SJCRH30 (cell line): ENCODE measurements at regions not wholly inside any gene's neighbourhood (a gene's known extent, or its start where the extent isn't known, plus 50 kb on each side); places are given as distances from the start of the nearest gene placed in this dataset.

ENCODE experiments used
- DNase-seq, 2 experiments: peaks; one replicate each; pipeline ENCODE4 v3.0.0-alpha.2; 2015 to 2020
- H3K27ac ChIP-seq: fragments of 250-450 bp; sonication (Bioruptor Pico); 2 replicates; pipeline ENCODE4 v1.5.1; 2020; ENCODE audit warnings: mild to moderate bottlenecking, moderate library complexity
- H3K27me3 ChIP-seq: fragments of 250-450 bp; sonication (Bioruptor Pico); 2 replicates; pipeline ENCODE4 v1.5.1; 2020; ENCODE audit warnings: mild to moderate bottlenecking, moderate library complexity
- H3K36me3 ChIP-seq: fragments of 250-450 bp; sonication (Bioruptor Pico); 2 replicates; pipeline ENCODE4 v1.5.1; 2020; ENCODE audit warnings: mild to moderate bottlenecking, moderate library complexity
- H3K4me1 ChIP-seq: fragments of 250-450 bp; sonication (Bioruptor Pico); 2 replicates; pipeline ENCODE4 v1.5.1; 2020; ENCODE audit warnings: mild to moderate bottlenecking, moderate library complexity
- H3K4me3 ChIP-seq: fragments of 250-450 bp; sonication (Bioruptor Pico); 2 replicates; pipeline ENCODE4 v1.5.1; 2020; ENCODE audit warnings: mild to moderate bottlenecking, moderate library complexity
- H3K9me3 ChIP-seq: fragments of 250-450 bp; sonication (Bioruptor Pico); replicated peaks from 2 replicates; pipeline ENCODE4 v1.5.1; 2020; ENCODE audit warnings: mild to moderate bottlenecking, moderate library complexity

DNA sequence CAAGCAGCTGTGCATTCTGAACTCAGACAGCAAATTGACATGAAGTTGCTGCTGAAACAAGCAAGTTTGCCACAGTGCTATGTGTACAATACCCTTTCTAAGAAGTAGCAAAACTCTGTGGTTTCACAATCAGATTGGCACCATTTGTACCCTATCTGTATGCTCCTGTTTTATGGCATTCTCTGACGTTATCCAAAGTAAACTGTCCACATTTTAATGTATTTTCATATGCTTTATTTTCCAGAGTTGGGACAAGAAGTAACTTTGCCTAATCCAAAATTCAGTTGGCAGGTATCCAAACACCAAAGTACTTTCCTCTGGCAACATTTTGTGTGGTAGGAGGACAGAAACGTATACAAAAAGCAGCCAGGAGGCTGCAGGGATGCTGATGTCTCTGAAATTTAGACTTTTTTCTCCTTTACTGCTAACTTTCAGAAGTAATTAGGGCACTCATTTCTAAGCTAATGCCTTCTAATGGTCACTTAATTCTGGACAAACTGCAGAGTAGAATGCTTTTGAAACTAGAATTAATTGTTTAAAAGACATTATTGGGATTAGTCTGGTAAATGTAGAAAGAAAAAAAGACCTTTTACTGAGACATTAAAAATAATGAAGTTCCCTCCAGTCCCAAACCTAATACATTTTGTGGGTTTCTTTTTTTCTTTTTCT, 414.7 kb upstream of the NRP1 start:
- Histone ChIP-seq H3K4me3 (no peak overlapping the region), H3K4me1 (no peaks in the 10 kb centered on the region), H3K27me3 (no peaks in the 10 kb centered on the region), H3K36me3 (no peaks in the 10 kb centered on the region), H3K27ac (no peak overlapping the region), H3K9me3 (no peaks in the 10 kb centered on the region)
- no peak for DNase-seq

DNA sequence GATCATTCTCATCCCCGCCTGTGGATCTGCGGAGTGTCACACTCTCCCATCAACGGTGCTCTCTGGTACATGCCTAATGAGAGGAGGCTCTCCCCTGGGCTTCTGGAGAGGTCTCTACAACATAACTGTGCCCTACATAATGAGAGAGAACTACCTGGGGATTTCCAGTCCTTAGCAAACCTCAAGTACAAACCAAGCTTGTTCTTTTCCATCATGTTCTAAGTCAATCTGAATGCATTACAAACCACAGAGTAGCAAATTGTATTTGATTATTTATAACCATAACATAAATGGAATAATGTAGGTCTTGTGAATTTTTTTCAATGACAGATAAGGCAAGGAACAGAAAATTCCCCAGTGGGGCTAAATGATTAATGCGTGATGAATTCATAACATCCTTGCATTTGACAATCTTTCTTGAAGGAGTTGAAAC, 412.4 kb upstream of the NRP1 start:
- no peaks in the 10 kb centered on the region for H3K9me3 ChIP-seq
- H3K4me3 ChIP-seq, result no peak overlapping the region
- no peaks in the 10 kb centered on the region for H3K36me3 ChIP-seq
- H3K27me3 ChIP-seq, result no peaks in the 10 kb centered on the region
- no peak overlapping the region for H3K27ac ChIP-seq
- DNase-seq, result no peak
- H3K4me1 ChIP-seq, result peaks cover 9% of the 10 kb centered on the region; the same call in 1 of the 2 replicates

DNA sequence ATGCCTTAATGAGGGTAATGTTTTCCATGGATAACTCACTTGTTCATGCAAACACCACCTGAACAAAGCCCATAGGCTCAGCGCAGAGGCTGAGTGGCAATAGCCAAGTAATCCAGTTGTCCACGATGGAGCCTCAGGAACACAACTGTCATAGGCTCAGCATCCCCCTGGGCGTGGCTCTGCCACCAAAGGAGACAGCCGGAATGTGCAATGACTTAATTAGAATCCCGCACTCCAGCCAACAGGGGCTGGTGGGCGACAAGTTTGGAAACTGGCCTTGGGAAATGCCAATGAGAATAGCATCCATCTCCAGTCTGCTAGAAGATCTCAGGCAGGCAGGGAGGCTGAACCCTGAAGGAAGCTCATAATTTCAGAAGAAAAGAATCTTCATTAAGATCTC, 411.7 kb upstream of the NRP1 start:
- H3K27me3 ChIP-seq, result no peaks in the 10 kb centered on the region
- H3K27ac ChIP-seq, result no peak overlapping the region
- no peak overlapping the region for H3K4me3 ChIP-seq
- peaks cover 9% of the 10 kb centered on the region; the same call in 1 of the 2 replicates for H3K4me1 ChIP-seq
- no peaks in the 10 kb centered on the region for H3K9me3 ChIP-seq
- H3K36me3 ChIP-seq, result no peaks in the 10 kb centered on the region
- no peak for DNase-seq

DNA sequence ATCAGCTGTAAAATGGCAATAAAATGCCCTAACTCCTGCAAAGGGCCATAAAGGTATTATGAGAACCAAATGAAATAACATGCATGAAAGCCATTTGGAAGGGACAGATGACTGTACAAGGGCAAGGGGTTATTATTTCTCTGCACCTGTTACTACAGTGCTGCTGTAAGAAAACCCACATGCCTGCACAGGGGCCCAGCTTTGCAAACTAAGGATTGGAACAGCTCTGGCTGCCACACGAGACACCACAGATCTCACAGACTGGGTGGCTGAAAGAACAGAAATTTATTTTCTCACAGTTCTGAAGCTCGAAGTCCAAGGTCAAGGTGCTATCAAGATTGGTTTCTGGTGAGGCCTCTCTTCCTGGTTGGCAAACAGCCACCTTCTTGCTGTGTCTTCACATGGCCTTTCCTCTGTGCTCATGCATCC, 409.0 kb upstream of the NRP1 start:
- no peak overlapping the region for H3K27ac ChIP-seq
- peaks cover 9% of the 10 kb centered on the region; the same call in 1 of the 2 replicates for H3K4me1 ChIP-seq
- H3K9me3 ChIP-seq, result no peaks in the 10 kb centered on the region
- H3K36me3 ChIP-seq, result no peaks in the 10 kb centered on the region
- H3K4me3 ChIP-seq, result no peak overlapping the region
- peak; percentile 31 to 59 for DNase-seq
- no peaks in the 10 kb centered on the region for H3K27me3 ChIP-seq

DNA sequence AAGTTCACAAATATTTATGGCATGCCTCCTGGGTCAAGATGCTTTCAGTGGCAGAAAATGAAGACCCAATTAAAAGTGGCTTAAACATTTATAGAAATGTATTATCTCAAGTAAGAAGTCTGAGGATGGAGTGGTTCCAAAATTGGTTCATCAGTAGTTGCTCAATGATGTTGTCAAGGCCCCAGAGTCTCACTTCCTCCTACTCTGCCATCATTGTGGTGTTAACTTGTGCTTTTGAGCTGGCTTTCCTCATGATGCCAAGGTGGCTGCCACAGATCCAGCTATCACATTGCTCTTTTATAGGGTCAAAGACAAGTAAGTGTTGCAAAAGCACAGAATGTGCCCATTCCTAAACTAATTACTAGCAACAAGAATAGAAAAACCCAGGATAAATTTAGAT, 404.6 kb upstream of the NRP1 start:
- no peaks in the 10 kb centered on the region for H3K9me3 ChIP-seq
- no peak overlapping the region for H3K27ac ChIP-seq
- no peaks in the 10 kb centered on the region for H3K27me3 ChIP-seq
- H3K36me3 ChIP-seq, result no peaks in the 10 kb centered on the region
- H3K4me1 ChIP-seq, result peaks cover 25% of the 10 kb centered on the region
- no peak for DNase-seq
- no peak overlapping the region for H3K4me3 ChIP-seq

DNA sequence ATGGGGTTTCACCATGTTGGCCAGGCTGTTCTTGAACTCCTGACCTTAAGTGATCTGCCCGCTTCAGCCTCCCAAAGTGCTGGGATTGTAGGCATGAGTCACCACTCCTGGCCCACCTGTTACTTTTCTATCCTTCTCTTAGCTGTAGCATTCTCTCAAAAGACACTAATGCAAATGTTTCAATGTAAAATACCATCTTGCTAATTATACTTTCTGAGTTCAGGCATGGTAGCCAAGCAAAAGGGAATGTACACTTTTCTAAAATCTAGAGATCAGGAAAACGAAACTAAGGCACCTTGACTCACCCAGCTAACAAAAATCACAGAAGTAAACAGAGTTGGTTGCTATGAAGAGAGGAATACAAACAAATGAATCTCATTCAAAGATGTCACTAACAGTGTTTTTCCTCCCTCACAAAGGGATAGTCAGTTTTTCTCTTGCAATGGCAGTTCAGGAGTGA, 401.0 kb upstream of the NRP1 start:
- peak in 1 of 2 experiments; percentile 30 for DNase-seq
- Histone ChIP-seq H3K9me3 (no peaks in the 10 kb centered on the region), H3K36me3 (no peaks in the 10 kb centered on the region), H3K27ac (peak overlapping the region; percentile 34; the same call in 1 of the 2 replicates), H3K4me1 (peaks cover 20% of the 10 kb centered on the region), H3K4me3 (no peak overlapping the region), H3K27me3 (no peaks in the 10 kb centered on the region)

DNA sequence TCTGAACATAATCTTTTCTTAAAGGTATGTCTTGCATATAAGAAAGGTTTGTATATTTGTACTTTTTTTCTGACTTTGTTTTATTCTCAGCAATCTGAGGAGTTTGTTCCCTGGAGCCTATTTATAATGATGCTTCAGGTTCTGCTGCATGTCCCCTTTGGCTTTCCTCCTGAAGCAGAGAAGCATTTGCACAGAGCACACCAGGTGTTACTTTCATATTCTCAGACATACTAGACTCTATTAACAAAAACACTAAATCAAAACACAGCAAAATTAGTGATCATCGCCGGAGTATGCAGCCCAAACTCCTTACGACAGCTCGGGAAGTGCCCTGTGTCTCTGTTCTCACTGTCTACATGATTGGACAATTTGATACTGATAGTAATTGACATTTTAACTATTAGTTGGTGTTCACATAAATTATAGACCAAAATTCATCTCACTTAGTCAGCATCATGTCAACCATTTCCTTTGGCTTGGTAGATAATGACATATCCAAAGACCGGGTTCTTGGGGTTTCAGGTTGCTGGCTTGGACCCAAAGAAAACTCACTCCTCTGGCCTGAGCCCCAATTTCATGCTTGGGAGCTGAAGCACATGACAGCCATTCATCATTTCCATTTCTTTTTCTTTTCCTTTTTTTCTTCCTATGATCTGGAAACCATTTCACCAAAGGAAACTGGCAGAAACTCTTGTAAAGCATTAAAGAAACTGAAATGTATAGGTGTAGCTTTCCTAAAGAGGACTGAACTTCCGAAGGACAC, 400.1 kb upstream of the NRP1 start:
- Histone ChIP-seq H3K27ac (peak overlapping the region; percentile 34), H3K4me1 (peaks cover 20% of the 10 kb centered on the region), H3K36me3 (no peaks in the 10 kb centered on the region), H3K4me3 (no peak overlapping the region), H3K27me3 (no peaks in the 10 kb centered on the region), H3K9me3 (no peaks in the 10 kb centered on the region)
- peak; percentile 34 to 61 for DNase-seq

DNA sequence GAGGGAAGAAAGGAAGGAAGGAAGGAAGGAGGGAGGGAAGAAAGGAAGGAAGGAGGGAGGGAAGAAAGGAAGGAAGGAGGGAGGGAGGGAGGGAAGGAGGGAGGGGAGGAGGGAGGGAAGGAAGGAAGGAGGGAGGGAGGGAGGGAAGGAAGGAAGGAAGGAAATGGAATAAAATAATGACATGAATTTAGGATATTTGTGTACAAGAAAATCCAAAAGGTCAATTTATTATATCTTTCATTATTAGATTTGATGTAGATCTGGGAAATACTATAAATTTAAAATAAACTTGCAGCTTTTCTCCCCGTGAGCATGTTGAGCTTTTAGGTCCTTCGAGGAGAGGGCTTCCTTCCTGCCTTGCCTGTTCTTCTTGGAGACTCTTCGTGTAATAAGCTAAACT, 398.6 kb upstream of the NRP1 start:
- Histone ChIP-seq H3K4me1 (peaks cover 20% of the 10 kb centered on the region), H3K27ac (no peak overlapping the region)

DNA sequence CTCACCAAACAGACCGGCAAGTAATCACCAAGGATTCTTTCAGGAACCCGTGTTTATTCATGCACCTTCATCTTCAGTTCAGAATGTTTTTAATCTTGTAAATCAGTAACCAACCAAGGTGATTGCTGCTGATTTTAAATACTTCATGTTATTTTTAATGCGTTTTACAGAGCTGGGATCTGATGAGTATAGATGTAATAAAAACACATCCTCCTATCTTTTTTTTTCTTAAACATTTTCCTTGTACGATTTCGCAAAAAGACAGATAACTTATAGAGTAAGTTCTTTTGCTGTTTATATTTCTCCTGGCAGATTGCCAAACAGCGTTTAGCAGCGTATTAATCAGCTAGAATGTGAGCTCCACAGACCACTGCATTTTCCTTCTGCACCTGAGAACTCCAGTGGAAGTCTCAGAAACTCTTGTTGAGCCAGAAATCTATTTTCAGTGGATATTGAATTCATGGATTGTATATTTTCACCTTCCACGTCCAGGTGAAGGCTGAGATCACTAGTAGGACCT, 397.8 kb upstream of the NRP1 start:
- Histone ChIP-seq H3K27ac (no peak overlapping the region), H3K4me1 (peaks cover 20% of the 10 kb centered on the region), H3K27me3 (no peaks in the 10 kb centered on the region), H3K4me3 (no peak overlapping the region), H3K36me3 (no peaks in the 10 kb centered on the region), H3K9me3 (no peaks in the 10 kb centered on the region)
- peak in 1 of 2 experiments; percentile 31 for DNase-seq

More for the DNA sequence above, 398.6 kb upstream of the NRP1 start:
- no peaks in the 10 kb centered on the region for H3K9me3 ChIP-seq
- H3K36me3 ChIP-seq, result no peaks in the 10 kb centered on the region
- H3K27me3 ChIP-seq, result no peaks in the 10 kb centered on the region
- DNase-seq, result no peak
- no peak overlapping the region for H3K4me3 ChIP-seq

DNA sequence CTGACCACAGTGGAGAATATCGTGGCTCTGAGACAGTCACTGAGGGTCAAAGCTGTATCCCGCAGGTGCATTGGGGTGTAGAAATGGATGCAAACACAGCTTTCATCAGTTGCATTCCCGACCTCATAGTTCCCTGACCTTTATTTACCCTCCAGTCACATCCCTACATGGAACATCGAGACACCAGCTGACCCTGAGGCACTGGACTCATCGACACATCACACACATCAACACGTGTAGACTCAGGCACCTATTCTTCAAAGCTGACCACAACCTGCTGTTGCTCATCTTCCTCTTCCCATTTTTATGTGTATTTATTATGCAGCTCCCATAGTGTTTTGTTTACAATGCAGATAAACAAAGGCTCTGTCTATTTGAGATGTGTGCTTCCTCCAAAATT, 396.9 kb upstream of the NRP1 start:
- Histone ChIP-seq H3K9me3 (no peaks in the 10 kb centered on the region), H3K4me1 (peaks cover 20% of the 10 kb centered on the region), H3K36me3 (no peaks in the 10 kb centered on the region), H3K4me3 (no peak overlapping the region), H3K27me3 (no peaks in the 10 kb centered on the region), H3K27ac (no peak overlapping the region)
- no peak for DNase-seq

DNA sequence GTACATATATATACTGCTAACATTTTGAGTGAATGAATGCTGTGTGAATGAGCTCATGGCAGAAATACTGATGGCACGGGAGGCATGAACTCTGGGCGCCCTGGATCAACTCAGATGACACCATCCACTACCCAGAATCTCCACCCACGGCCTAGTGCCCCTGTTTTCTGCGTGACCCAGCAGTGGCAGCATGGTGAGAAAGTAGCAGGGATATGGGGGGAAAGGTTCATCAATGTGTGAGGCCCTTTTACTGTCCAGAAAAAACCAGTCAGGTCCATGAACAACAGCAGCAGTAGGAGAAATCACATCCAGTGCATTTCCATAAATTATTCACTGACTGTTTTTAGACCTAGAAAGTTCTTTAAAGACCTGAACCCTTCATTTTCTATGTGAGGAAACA, 391.0 kb upstream of the NRP1 start:
- no peak for DNase-seq
- no peaks in the 10 kb centered on the region for H3K36me3 ChIP-seq
- H3K27me3 ChIP-seq, result no peaks in the 10 kb centered on the region
- H3K4me3 ChIP-seq, result no peak overlapping the region
- peaks cover 5% of the 10 kb centered on the region; the same call in 1 of the 2 replicates for H3K4me1 ChIP-seq
- no peaks in the 10 kb centered on the region for H3K9me3 ChIP-seq
- no peak overlapping the region for H3K27ac ChIP-seq

DNA sequence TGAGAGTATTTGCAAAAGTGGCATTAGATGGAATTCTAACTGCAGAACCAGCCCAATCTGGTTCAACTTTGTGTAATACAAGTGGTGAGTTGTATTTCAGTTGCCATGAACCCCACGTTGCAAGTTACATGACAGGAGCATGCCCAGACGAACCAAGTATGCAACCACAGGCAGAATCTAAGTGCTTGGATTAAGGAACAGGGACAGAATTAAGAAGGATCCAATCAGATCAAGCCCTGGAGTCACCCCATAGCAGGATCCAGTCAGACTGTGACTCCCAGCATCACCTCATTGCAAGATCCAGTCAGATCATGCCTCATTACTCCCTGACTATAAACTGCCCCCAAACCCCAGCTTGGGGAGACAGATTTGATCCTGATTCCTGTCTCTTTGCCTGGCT, 388.7 kb upstream of the NRP1 start:
- Histone ChIP-seq H3K4me3 (no peak overlapping the region), H3K27ac (no peak overlapping the region), H3K36me3 (no peaks in the 10 kb centered on the region), H3K9me3 (no peaks in the 10 kb centered on the region), H3K27me3 (no peaks in the 10 kb centered on the region), H3K4me1 (peaks cover 5% of the 10 kb centered on the region; the same call in 1 of the 2 replicates)
- DNase-seq, result no peak

DNA sequence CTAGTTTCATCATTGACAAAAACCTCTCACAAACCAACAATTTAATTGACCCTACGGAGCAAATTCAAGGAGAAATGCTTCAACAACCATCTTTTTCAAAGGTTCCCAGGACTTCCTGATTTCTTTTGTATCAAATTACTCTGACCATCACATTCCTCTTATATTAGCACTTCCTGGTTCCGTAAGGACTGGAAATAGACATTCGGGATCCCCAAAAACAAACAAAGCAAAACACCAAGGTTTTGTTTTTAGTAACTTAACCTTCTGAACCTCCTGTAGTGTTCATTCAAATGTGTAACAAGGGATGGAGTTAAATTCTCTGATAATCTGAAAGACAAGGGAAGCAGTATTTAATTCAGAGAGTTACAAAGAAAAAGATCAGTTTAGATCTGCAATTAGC, 387.6 kb upstream of the NRP1 start:
- DNase-seq, result no peak
- H3K27ac ChIP-seq, result no peak overlapping the region
- H3K27me3 ChIP-seq, result no peaks in the 10 kb centered on the region
- no peaks in the 10 kb centered on the region for H3K36me3 ChIP-seq
- H3K4me3 ChIP-seq, result no peak overlapping the region
- H3K9me3 ChIP-seq, result no peaks in the 10 kb centered on the region
- peaks cover 5% of the 10 kb centered on the region; the same call in 1 of the 2 replicates for H3K4me1 ChIP-seq

DNA sequence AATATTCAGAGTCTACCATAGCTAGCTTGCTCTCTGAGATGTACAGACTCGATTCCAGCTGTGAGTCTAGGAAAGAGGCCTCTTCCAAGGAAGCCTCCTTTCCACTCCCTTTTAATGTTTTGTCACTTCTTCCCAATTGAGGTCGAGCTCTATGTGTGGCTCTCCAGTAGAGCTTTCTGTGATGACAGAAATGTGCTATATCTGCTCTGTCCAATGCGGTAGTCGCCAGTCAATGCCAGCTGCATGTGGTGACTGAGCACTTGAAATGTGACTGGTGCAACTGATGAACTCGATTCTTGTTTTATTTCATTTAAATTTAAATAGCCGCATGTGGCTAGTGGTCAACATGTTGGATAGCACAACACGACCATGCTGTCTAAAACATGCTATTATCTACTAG, 387.0 kb upstream of the NRP1 start:
- no peaks in the 10 kb centered on the region for H3K36me3 ChIP-seq
- peaks cover 5% of the 10 kb centered on the region; the same call in 1 of the 2 replicates for H3K4me1 ChIP-seq
- no peak for DNase-seq
- no peak overlapping the region for H3K27ac ChIP-seq
- no peaks in the 10 kb centered on the region for H3K9me3 ChIP-seq
- no peak overlapping the region for H3K4me3 ChIP-seq
- no peaks in the 10 kb centered on the region for H3K27me3 ChIP-seq

DNA sequence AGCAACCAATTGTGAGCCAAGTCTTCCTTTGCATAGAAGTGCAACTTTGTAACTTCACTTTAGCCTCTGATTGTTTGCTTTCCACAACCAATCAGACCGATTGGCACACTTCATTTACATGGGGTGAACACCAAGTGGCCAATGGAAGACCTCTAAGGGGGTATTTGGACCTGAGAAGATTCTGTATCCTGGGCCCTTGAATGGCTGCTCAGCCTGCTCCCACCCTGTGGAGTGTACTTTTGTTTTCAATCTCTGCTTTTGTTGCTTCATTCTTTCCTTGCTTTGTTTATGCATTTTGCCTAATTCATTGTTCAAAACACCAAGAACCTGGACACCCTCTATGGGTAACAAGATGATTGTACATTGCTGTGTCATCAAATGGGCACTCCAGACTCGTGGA, 385.7 kb upstream of the NRP1 start:
- no peaks in the 10 kb centered on the region for H3K27me3 ChIP-seq
- H3K4me1 ChIP-seq, result peaks cover 5% of the 10 kb centered on the region; the same call in 1 of the 2 replicates
- no peak for DNase-seq
- no peaks in the 10 kb centered on the region for H3K36me3 ChIP-seq
- H3K4me3 ChIP-seq, result no peak overlapping the region
- H3K27ac ChIP-seq, result no peak overlapping the region
- H3K9me3 ChIP-seq, result no peaks in the 10 kb centered on the region
